ENCODE measurements at regions not wholly inside any gene's neighbourhood (a gene's known extent, or its start where the extent isn't known, plus 50 kb on each side); places are given as distances from the start of the nearest gene placed in this dataset.

- no peak for TF ChIP-seq CTCF (IDR thresholded peaks at IDR 0.05 in 4 of 5, conservative IDR thresholded peaks at IDR 0.05 in 1 of 5)
- TF ChIP-seq POLR2A (IDR thresholded peaks at IDR 0.05): no peak
Measured at GRCh38 chr10:62590306-62590705, 214.2 kb upstream of the ADO start.

All from gastrocnemius medialis (tissue), 4 donors.